Activated CD8-positive, alpha-beta T cell treated with anti-CD3 and anti-CD28 coated beads for 36 hours (primary cell): ENCODE measurements at regions not wholly inside any gene's neighbourhood (a gene's known extent, or its start where the extent isn't known, plus 50 kb on each side); places are given as distances from the start of the nearest gene placed in this dataset.

ENCODE experiments used
- ATAC-seq: fragments of 200-7000 bp; cut with Tn5 transposase; one replicate; pipeline ENCODE4 v1.10.0; 2021; ENCODE audit warnings: mild to moderate bottlenecking, moderate library complexity
- CTCF ChIA-PET: fragments of 350-600 bp; sonication (Branson Sonifier 250); formaldehyde crosslinking; loops from one replicate; lab custom pipeline; 2021; ENCODE audit warnings: antibody characterized with exemption; lab: Charles Lee
- POLR2A ChIA-PET: fragments of 350-600 bp; sonication (Branson Sonifier 250); formaldehyde crosslinking; loops from one replicate; lab custom pipeline; 2021; ENCODE audit warnings: antibody characterized with exemption; lab: Charles Lee
- DNase-seq: peaks from one replicate; pipeline ENCODE4 v3.0.0-alpha.2; 2020
- H3K27ac Mint-ChIP-seq: one replicate; pipeline ENCODE4 v1.8.0; 2021; ENCODE audit warnings: mild to moderate bottlenecking, mixed read lengths
- H3K27me3 Mint-ChIP-seq: one replicate; pipeline ENCODE4 v1.8.0; 2021; ENCODE audit warnings: mixed read lengths
- H3K36me3 Mint-ChIP-seq: one replicate; pipeline ENCODE4 v1.8.0; 2021; ENCODE audit warnings: low read depth, mixed read lengths
- H3K4me1 Mint-ChIP-seq: one replicate; pipeline ENCODE4 v1.8.0; 2021; ENCODE audit warnings: low read depth, mixed read lengths
- H3K4me3 Mint-ChIP-seq: one replicate; pipeline ENCODE4 v1.8.0; 2021; ENCODE audit warnings: mild to moderate bottlenecking, moderate library complexity, mixed read lengths
- H3K9me3 Mint-ChIP-seq: one replicate; pipeline ENCODE4 v1.8.0; 2021; ENCODE audit warnings: mixed read lengths
- CTCF ChIP-seq: fragments of 200-600 bp; IDR thresholded peaks from one replicate; pipeline ENCODE4 v1.8.0; 2022; ENCODE audit warnings: antibody characterized with exemption, mild to moderate bottlenecking
- intact Hi-C: fragments of 100-400 bp; cut with micrococcal nuclease; formaldehyde crosslinking; loops from one replicate; pipeline ENCODE4 v1.10.0; 2022

GRCh38 chrX:41001327-41001726 is 83.9 kb upstream of the USP9X start:
- ChIA-PET CTCF (no interaction called here), POLR2A (no interaction called here)
- intact Hi-C loops: no loop called here
- peaks cover 5% of the 10 kb centered on the region for H3K4me1 Mint-ChIP-seq
- H3K9me3 Mint-ChIP-seq: no peaks in the 10 kb centered on the region
- no peaks in the 10 kb centered on the region for H3K27me3 Mint-ChIP-seq
- H3K4me3 Mint-ChIP-seq: no peak overlapping the region
- H3K36me3 Mint-ChIP-seq: no peaks in the 10 kb centered on the region
- no peak for ATAC-seq
- no peak for TF ChIP-seq CTCF
- no peak overlapping the region for H3K27ac Mint-ChIP-seq
- DNase-seq: no peak

GRCh38 chrX:41002026-41002425 is 83.2 kb upstream of the USP9X start:
- Mint-ChIP-seq H3K36me3 (no peaks in the 10 kb centered on the region), H3K27ac (no peak overlapping the region), H3K27me3 (no peaks in the 10 kb centered on the region), H3K4me3 (no peak overlapping the region), H3K9me3 (no peaks in the 10 kb centered on the region), H3K4me1 (peaks cover 5% of the 10 kb centered on the region)
- ChIA-PET CTCF (no interaction called here), POLR2A (interaction anchor here (0.7 kb wide), 1 partner anchor 21 kb away, joined by 3 read pairs; no protein-coding TSS in a partner anchor)
- TF ChIP-seq CTCF: no peak
- DNase-seq (no peak), ATAC-seq (no peak)
- intact Hi-C loops: no loop called here

GRCh38 chrX:41003506-41004270 is 81.6 kb upstream of the USP9X start:
- Mint-ChIP-seq H3K27me3 (no peaks in the 10 kb centered on the region), H3K27ac (no peak overlapping the region), H3K9me3 (no peaks in the 10 kb centered on the region), H3K36me3 (no peaks in the 10 kb centered on the region), H3K4me3 (no peak overlapping the region), H3K4me1 (peaks cover 5% of the 10 kb centered on the region)
- ChIA-PET POLR2A (no interaction called here), CTCF (no interaction called here)
- no peak for ATAC-seq
- intact Hi-C loops: no loop called here
- no peak for DNase-seq
- TF ChIP-seq CTCF: no peak

- ChIA-PET POLR2A (no interaction called here), CTCF (no interaction called here)
- ATAC-seq: no peak
- Mint-ChIP-seq H3K4me3 (no peak overlapping the region), H3K27me3 (no peaks in the 10 kb centered on the region), H3K27ac (no peak overlapping the region), H3K9me3 (no peaks in the 10 kb centered on the region), H3K36me3 (no peaks in the 10 kb centered on the region), H3K4me1 (peaks cover 12% of the 10 kb centered on the region)
- TF ChIP-seq CTCF: no peak
- intact Hi-C loops: no loop called here
- no peak for DNase-seq
Observed at GRCh38 chrX:41005445-41005992, 79.7 kb upstream of the USP9X start.
